ENCODE measurements at regions not wholly inside any gene's neighbourhood (a gene's known extent, or its start where the extent isn't known, plus 50 kb on each side); places are given as distances from the start of the nearest gene placed in this dataset.

DNA sequence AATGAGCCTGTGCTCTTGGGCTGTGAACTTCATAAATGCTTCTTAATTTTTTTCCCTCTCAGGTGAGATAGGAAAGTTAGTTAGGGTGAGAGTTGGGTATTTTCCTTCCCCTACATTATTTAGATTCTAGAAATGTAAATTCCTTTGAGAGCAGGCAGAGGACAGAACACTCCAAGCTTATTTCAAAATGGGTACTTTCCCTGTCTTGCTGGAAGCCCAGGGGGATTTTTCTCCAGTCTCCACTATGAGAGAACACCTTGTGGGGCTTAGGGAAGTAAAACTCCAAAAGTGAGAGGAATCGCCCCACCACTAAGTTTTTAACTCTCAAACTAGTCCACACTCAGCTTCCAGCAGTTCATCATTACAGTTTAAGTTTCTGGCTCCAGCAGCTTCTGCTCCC lies 253.2 kb upstream of the CTAGE1 start:
- Histone ChIP-seq H3K9ac (ENCODE audit: low read length) (no peak overlapping the region), H3K79me2 (replicated peaks; ENCODE audit: insufficient read depth, low read length) (no peaks in the 10 kb centered on the region), H3K9me2 (ENCODE audit: insufficient read depth, low read length) (no peaks in the 10 kb centered on the region), H3K4me2 (ENCODE audit: low read length) (no peak overlapping the region), H3K36me3 (ENCODE audit: insufficient read depth, low read length) (no peaks in the 10 kb centered on the region), H3K9me3 (ENCODE audit: low read length) (no peaks in the 10 kb centered on the region), H3K27ac (ENCODE audit: low read length) (no peak overlapping the region), H3K4me3 (ENCODE audit: low read length) (no peak overlapping the region), H2AFZ (ENCODE audit: low read depth, low read length) (no peak overlapping the region), H3F3A (ENCODE audit: insufficient read depth, low read length, poor library complexity, severe bottlenecking) (no peaks in the 10 kb centered on the region), H4K20me1 (ENCODE audit: insufficient read depth) (no peaks in the 10 kb centered on the region), H3K27me3 (ENCODE audit: insufficient read depth, low read depth, low read length) (no peaks in the 10 kb centered on the region)
- TF ChIP-seq SMC3 (conservative IDR thresholded peaks at IDR 0.05; ENCODE audit: poor library complexity), result no peak
- no peak for TF ChIP-seq TAF1 (IDR thresholded peaks at IDR 0.05; ENCODE audit: low read depth)
- TF ChIP-seq, protein P1, sequence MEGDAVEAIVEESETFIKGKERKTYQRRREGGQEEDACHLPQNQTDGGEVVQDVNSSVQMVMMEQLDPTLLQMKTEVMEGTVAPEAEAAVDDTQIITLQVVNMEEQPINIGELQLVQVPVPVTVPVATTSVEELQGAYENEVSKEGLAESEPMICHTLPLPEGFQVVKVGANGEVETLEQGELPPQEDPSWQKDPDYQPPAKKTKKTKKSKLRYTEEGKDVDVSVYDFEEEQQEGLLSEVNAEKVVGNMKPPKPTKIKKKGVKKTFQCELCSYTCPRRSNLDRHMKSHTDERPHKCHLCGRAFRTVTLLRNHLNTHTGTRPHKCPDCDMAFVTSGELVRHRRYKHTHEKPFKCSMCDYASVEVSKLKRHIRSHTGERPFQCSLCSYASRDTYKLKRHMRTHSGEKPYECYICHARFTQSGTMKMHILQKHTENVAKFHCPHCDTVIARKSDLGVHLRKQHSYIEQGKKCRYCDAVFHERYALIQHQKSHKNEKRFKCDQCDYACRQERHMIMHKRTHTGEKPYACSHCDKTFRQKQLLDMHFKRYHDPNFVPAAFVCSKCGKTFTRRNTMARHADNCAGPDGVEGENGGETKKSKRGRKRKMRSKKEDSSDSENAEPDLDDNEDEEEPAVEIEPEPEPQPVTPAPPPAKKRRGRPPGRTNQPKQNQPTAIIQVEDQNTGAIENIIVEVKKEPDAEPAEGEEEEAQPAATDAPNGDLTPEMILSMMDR (IDR thresholded peaks at IDR 0.05; ENCODE audit: poor library complexity, severe bottlenecking), result no peak
- TF ChIP-seq, protein P2, sequence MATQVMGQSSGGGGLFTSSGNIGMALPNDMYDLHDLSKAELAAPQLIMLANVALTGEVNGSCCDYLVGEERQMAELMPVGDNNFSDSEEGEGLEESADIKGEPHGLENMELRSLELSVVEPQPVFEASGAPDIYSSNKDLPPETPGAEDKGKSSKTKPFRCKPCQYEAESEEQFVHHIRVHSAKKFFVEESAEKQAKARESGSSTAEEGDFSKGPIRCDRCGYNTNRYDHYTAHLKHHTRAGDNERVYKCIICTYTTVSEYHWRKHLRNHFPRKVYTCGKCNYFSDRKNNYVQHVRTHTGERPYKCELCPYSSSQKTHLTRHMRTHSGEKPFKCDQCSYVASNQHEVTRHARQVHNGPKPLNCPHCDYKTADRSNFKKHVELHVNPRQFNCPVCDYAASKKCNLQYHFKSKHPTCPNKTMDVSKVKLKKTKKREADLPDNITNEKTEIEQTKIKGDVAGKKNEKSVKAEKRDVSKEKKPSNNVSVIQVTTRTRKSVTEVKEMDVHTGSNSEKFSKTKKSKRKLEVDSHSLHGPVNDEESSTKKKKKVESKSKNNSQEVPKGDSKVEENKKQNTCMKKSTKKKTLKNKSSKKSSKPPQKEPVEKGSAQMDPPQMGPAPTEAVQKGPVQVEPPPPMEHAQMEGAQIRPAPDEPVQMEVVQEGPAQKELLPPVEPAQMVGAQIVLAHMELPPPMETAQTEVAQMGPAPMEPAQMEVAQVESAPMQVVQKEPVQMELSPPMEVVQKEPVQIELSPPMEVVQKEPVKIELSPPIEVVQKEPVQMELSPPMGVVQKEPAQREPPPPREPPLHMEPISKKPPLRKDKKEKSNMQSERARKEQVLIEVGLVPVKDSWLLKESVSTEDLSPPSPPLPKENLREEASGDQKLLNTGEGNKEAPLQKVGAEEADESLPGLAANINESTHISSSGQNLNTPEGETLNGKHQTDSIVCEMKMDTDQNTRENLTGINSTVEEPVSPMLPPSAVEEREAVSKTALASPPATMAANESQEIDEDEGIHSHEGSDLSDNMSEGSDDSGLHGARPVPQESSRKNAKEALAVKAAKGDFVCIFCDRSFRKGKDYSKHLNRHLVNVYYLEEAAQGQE (IDR thresholded peaks at IDR 0.05; ENCODE audit: borderline replicate concordance), result no peak

DNA sequence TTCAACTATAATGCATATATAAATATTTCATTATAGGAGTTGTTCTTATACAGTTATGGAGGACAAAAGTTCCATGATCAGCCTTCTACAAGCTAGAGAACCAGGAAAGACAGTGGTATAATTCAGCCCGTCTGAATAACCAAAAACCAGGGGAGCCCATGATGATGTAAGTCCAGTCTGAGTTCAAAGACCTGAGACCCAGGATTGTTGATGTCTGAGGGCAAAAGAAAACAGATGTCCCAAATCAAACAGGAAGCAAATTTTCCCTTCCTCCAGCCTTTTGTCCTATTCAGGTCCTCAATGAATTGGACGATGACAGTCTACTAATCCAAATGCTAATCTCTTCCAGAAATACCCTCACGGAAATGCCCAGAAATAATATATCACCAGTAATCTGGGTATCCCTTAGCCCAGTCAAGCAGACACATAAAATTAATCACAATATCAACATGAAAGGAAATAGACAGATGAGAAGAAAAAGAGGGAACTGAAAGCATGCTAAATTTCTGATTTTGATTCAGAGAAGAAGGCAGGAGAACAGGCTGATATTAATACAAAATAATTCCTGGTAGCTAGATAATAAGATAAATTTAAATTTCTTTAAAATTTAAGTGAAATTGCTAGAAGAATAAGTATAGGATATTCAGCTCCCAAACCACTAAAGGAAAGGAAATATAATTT lies 255.6 kb upstream of the CTAGE1 start:
- no peaks in the 10 kb centered on the region for H3K27me3 ChIP-seq (ENCODE audit: insufficient read depth, low read depth, low read length)
- no peaks in the 10 kb centered on the region for H3F3A ChIP-seq (ENCODE audit: insufficient read depth, low read length, poor library complexity, severe bottlenecking)
- no peak overlapping the region for H3K4me2 ChIP-seq (ENCODE audit: low read length)
- H3K36me3 ChIP-seq (ENCODE audit: insufficient read depth, low read length), result no peaks in the 10 kb centered on the region
- H2AFZ ChIP-seq (ENCODE audit: low read depth, low read length), result no peak overlapping the region
- no peak overlapping the region for H3K27ac ChIP-seq (ENCODE audit: low read length)
- H3K9ac ChIP-seq (ENCODE audit: low read length), result no peak overlapping the region
- H3K79me2 ChIP-seq (replicated peaks; ENCODE audit: insufficient read depth, low read length), result no peaks in the 10 kb centered on the region
- no peaks in the 10 kb centered on the region for H3K9me3 ChIP-seq (ENCODE audit: low read length)
- no peaks in the 10 kb centered on the region for H3K9me2 ChIP-seq (ENCODE audit: insufficient read depth, low read length)
- TF ChIP-seq EP300 (conservative IDR thresholded peaks at IDR 0.05; ENCODE audit: poor library complexity, severe bottlenecking), result no peak
- no peak for TF ChIP-seq EZH2 (IDR thresholded peaks at IDR 0.05; ENCODE audit: borderline replicate concordance, insufficient read depth, low read length, poor library complexity, severe bottlenecking)
- no peak for TF ChIP-seq RAD21 (conservative IDR thresholded peaks at IDR 0.05)
- TF ChIP-seq POLR2AphosphoS5 (IDR thresholded peaks at IDR 0.05), result no peak
- H4K20me1 ChIP-seq (ENCODE audit: insufficient read depth), result no peaks in the 10 kb centered on the region
- H3K4me3 ChIP-seq (ENCODE audit: low read length), result no peak overlapping the region

DNA sequence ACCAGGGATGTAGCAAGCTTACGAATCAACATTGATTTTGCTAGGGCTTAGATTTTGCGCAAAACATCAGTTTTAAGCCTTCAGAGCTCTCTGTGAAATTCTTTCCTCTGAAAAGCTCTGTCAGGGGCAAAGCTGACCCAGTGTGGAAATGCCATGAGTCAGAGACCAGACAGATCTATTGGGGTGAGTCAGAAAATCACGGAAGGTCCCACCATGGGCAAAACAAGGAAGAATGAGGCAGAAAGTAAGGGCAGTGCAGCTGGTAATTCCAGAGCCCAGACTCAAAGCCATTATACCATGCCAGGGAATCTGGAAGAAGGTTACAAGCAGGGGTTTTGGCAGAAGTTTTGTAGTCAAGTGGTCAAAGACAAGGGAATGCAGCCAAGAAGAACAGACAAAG lies 256.6 kb upstream of the CTAGE1 start:
- no peak overlapping the region for H3K4me2 ChIP-seq (ENCODE audit: low read length)
- H3K79me2 ChIP-seq (replicated peaks; ENCODE audit: insufficient read depth, low read length), result no peaks in the 10 kb centered on the region
- H3K36me3 ChIP-seq (ENCODE audit: insufficient read depth, low read length), result no peaks in the 10 kb centered on the region
- H4K20me1 ChIP-seq (ENCODE audit: insufficient read depth), result no peaks in the 10 kb centered on the region
- no peak overlapping the region for H2AFZ ChIP-seq (ENCODE audit: low read depth, low read length)
- H3K9ac ChIP-seq (ENCODE audit: low read length), result no peak overlapping the region
- no peaks in the 10 kb centered on the region for H3F3A ChIP-seq (ENCODE audit: insufficient read depth, low read length, poor library complexity, severe bottlenecking)
- no peak overlapping the region for H3K27ac ChIP-seq (ENCODE audit: low read length)
- no peak overlapping the region for H3K4me3 ChIP-seq (ENCODE audit: low read length)
- H3K9me3 ChIP-seq (ENCODE audit: low read length), result no peaks in the 10 kb centered on the region
- H3K27me3 ChIP-seq (ENCODE audit: insufficient read depth, low read depth, low read length), result no peaks in the 10 kb centered on the region
- H3K9me2 ChIP-seq (ENCODE audit: insufficient read depth, low read length), result no peaks in the 10 kb centered on the region
- TF ChIP-seq, protein P2 (IDR thresholded peaks at IDR 0.05; ENCODE audit: borderline replicate concordance), result no peak
- TF ChIP-seq MXI1 (conservative IDR thresholded peaks at IDR 0.05; ENCODE audit: poor library complexity, severe bottlenecking), result no peak
- TF ChIP-seq EP300 (conservative IDR thresholded peaks at IDR 0.05; ENCODE audit: poor library complexity, severe bottlenecking), result no peak
- TF ChIP-seq TAF1 (IDR thresholded peaks at IDR 0.05; ENCODE audit: low read depth), result no peak
- TF ChIP-seq EZH2 (IDR thresholded peaks at IDR 0.05; ENCODE audit: borderline replicate concordance, insufficient read depth, low read length, poor library complexity, severe bottlenecking), result no peak
- TF ChIP-seq SMC3 (conservative IDR thresholded peaks at IDR 0.05; ENCODE audit: poor library complexity), result no peak
- no peak for TF ChIP-seq RAD21 (conservative IDR thresholded peaks at IDR 0.05)
- TF ChIP-seq, protein P1 (IDR thresholded peaks at IDR 0.05; ENCODE audit: poor library complexity, severe bottlenecking), result no peak
- no peak for TF ChIP-seq POLR2AphosphoS5 (IDR thresholded peaks at IDR 0.05)

Data from neural cell (in vitro differentiated cells).